ENCODE measurements at regions not wholly inside any gene's neighbourhood (a gene's known extent, or its start where the extent isn't known, plus 50 kb on each side); places are given as distances from the start of the nearest gene placed in this dataset.

DNA sequence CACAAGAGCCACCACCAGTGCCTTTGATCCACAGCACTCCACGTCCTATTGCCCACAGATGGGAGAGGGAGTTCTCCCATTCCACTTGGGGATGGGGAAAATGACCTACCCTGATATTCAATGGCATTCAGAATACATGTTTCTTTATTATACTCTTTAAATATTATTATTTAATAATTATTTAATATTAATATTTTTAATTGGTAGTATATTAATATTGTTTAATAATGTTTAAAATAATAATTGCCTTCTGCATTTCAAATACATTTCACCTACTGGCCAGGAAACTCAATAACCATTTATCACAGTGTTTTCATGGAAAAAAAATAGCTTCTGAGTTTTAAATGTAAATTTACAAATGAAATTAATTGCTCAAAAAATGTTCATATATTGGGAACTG, 127.4 kb upstream of the G2E3 start:
- TF ChIP-seq TAF1 (IDR thresholded peaks at IDR 0.05; ENCODE audit: low read depth) (no peak), TCF12 (IDR thresholded peaks at IDR 0.05; ENCODE audit: low read depth) (no peak), CREB1 (IDR thresholded peaks at IDR 0.05; ENCODE audit: low read depth) (no peak), NFIC (IDR thresholded peaks at IDR 0.05) (no peak), REST (IDR thresholded peaks at IDR 0.05; ENCODE audit: low read depth) (no peak), TEAD4 (IDR thresholded peaks at IDR 0.05) (no peak), EP300 (IDR thresholded peaks at IDR 0.05; ENCODE audit: borderline replicate concordance) (no peak), CEBPB (IDR thresholded peaks at IDR 0.05) (no peak), ZBTB7A (IDR thresholded peaks at IDR 0.05; ENCODE audit: low read depth) (no peak), YY1 (IDR thresholded peaks at IDR 0.05; ENCODE audit: low read depth) (no peak), EGR1 (IDR thresholded peaks at IDR 0.05) (no peak)

DNA sequence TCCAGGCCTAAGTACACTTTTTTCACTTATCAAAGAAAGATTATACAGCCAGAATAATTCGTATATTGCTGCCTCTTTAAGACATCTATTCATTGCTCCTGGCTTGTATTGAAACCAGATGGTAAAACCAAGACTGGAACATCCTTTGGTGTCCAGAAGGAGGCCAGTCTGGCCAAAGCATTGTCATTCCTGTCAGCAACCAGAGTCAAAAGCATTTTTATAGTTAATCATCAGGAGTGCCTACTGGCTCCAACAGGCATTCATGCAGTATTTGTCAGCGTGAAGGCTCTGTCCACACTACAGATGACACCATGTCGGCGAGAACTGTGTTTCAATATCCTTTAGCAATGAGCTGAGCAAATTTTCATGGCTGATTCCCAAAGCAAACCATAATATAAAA, 118.0 kb upstream of the G2E3 start:
- TF ChIP-seq EP300 (IDR thresholded peaks at IDR 0.05; ENCODE audit: borderline replicate concordance) = no peak
- no peak for TF ChIP-seq USF1 (IDR thresholded peaks at IDR 0.05)
- no peak for TF ChIP-seq TCF12 (IDR thresholded peaks at IDR 0.05; ENCODE audit: low read depth)
- no peak for TF ChIP-seq RAD21 (IDR thresholded peaks at IDR 0.05; ENCODE audit: low read depth)
- TF ChIP-seq EGR1 (IDR thresholded peaks at IDR 0.05) = no peak
- no peak for TF ChIP-seq FOXM1 (IDR thresholded peaks at IDR 0.05; ENCODE audit: borderline replicate concordance, low read depth)
- TF ChIP-seq CEBPB (IDR thresholded peaks at IDR 0.05) = no peak
- TF ChIP-seq NFIC (IDR thresholded peaks at IDR 0.05) = no peak

DNA sequence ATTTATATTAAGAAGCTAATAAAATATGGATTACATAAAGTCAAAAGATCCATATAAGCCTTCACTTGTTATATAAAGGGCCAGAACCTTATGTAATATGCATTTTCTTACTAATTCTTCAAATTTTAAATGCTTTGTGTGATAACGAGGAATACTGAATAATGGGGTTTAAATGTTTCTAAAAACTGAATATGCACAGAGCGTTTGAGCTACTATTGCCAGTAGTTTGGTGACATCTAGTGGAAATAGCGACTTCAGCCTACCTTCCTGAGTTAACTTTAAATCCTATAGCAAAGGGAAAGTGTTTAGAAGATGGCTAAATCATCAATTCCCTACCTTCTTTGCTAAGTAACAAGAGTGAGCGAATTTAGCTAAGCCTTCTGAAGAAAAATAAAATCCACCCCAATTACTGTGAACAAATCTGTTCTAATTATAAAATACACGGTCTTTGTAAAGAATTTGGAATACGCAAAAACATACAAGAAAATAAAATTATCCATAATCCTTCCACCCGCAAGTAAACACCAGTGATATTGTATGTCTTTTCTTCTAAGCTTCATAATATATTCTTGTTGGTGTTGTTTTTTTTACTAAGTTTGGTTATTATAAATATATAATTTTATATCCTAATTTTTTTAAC, 115.5 kb upstream of the G2E3 start:
- TF ChIP-seq RAD21 (IDR thresholded peaks at IDR 0.05; ENCODE audit: low read depth) (peak; percentile 69), ZBTB7A (IDR thresholded peaks at IDR 0.05; ENCODE audit: low read depth) (no peak), NFIC (IDR thresholded peaks at IDR 0.05) (no peak), YY1 (IDR thresholded peaks at IDR 0.05; ENCODE audit: low read depth) (no peak)
- TF ChIP-seq, protein P1, sequence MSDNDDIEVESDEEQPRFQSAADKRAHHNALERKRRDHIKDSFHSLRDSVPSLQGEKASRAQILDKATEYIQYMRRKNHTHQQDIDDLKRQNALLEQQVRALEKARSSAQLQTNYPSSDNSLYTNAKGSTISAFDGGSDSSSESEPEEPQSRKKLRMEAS (IDR thresholded peaks at IDR 0.05) = no peak

GRCh38 chr14:30444451-30444850, 114.5 kb upstream of the G2E3 start:
- TF ChIP-seq RAD21 (IDR thresholded peaks at IDR 0.05; ENCODE audit: low read depth) = no peak
- TF ChIP-seq TEAD4 (IDR thresholded peaks at IDR 0.05) = no peak
- TF ChIP-seq EP300 (IDR thresholded peaks at IDR 0.05; ENCODE audit: borderline replicate concordance) = no peak
- no peak for TF ChIP-seq YY1 (IDR thresholded peaks at IDR 0.05; ENCODE audit: low read depth)
- TF ChIP-seq, protein P1 (IDR thresholded peaks at IDR 0.05) = no peak
- TF ChIP-seq FOXM1 (IDR thresholded peaks at IDR 0.05; ENCODE audit: borderline replicate concordance, low read depth) = no peak
- TF ChIP-seq CREB1 (IDR thresholded peaks at IDR 0.05; ENCODE audit: low read depth) = no peak
- TF ChIP-seq TAF1 (IDR thresholded peaks at IDR 0.05; ENCODE audit: low read depth) = no peak
- no peak for TF ChIP-seq EGR1 (IDR thresholded peaks at IDR 0.05)
- no peak for TF ChIP-seq REST (IDR thresholded peaks at IDR 0.05; ENCODE audit: low read depth)
- no peak for TF ChIP-seq TCF12 (IDR thresholded peaks at IDR 0.05; ENCODE audit: low read depth)
- TF ChIP-seq CEBPB (IDR thresholded peaks at IDR 0.05) = no peak
- no peak for TF ChIP-seq NFIC (IDR thresholded peaks at IDR 0.05)
- TF ChIP-seq USF1 (IDR thresholded peaks at IDR 0.05) = no peak
- TF ChIP-seq ZBTB7A (IDR thresholded peaks at IDR 0.05; ENCODE audit: low read depth) = no peak

DNA sequence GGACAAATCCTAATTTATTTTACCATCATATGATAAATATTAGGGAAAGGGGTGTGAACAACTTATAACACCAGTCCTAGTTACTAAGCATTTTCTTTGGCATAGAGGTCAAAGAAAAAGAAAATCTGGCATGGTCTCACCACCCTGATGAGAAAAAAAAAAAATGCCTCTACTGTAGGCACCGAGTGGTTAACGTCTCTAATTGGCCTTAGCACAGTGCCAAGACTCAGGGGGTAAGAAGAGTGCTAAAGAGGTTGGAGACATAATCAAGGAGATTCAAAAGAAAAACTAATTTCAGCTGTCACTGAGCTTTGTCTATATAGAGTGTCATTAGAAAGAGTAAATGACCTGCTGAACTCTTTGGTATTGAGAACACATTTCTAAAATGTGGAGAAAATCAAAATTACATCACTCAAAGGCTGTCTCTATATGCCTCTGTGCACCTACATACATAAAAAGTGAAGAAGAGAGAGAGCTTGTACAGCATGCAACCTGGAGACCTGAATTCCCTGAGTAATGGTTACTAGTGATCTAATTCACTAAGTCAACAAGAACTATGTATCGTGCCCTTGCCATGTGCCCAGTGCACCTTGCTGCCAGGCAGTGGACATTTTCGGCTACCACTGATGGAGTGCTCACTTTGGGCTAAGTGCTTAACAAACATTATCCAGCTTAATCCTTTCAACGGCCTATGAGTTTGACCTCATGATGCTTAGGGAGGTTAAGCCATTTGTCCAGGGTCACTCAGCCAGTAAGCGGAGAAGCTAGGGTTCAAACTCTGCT, 113.8 kb upstream of the G2E3 start:
- no peak for TF ChIP-seq TAF1 (IDR thresholded peaks at IDR 0.05; ENCODE audit: low read depth)
- TF ChIP-seq TCF12 (IDR thresholded peaks at IDR 0.05; ENCODE audit: low read depth) = no peak
- no peak for TF ChIP-seq ZBTB7A (IDR thresholded peaks at IDR 0.05; ENCODE audit: low read depth)
- no peak for TF ChIP-seq TEAD4 (IDR thresholded peaks at IDR 0.05)
- no peak for TF ChIP-seq REST (IDR thresholded peaks at IDR 0.05; ENCODE audit: low read depth)
- no peak for TF ChIP-seq CEBPB (IDR thresholded peaks at IDR 0.05)
- TF ChIP-seq RAD21 (IDR thresholded peaks at IDR 0.05; ENCODE audit: low read depth) = no peak
- no peak for TF ChIP-seq EGR1 (IDR thresholded peaks at IDR 0.05)
- no peak for TF ChIP-seq EP300 (IDR thresholded peaks at IDR 0.05; ENCODE audit: borderline replicate concordance)
- no peak for TF ChIP-seq NFIC (IDR thresholded peaks at IDR 0.05)
- no peak for TF ChIP-seq CREB1 (IDR thresholded peaks at IDR 0.05; ENCODE audit: low read depth)
- no peak for TF ChIP-seq USF1 (IDR thresholded peaks at IDR 0.05)
